GM12892 (cell line): ENCODE measurements at regions not wholly inside any gene's neighbourhood (a gene's known extent, or its start where the extent isn't known, plus 50 kb on each side); places are given as distances from the start of the nearest gene placed in this dataset.

Experiments used
- POLR2A ChIP-seq: IDR thresholded peaks from 2 replicates; pipeline ENCODE4 v1.6.1; 2011; ENCODE audit warnings: low read depth, low read length, control low read depth
- TAF1 ChIP-seq: IDR thresholded peaks from 2 replicates; pipeline ENCODE4 v1.6.1; 2011; ENCODE audit warnings: low read depth, mild to moderate bottlenecking, control low read depth, low read length, borderline replicate concordance

- TF ChIP-seq POLR2A (no peak), TAF1 (no peak)
These were observed 732.0 kb upstream of the KIF2B start for GRCh38 chr17:53090770-53091169.
